ENCODE measurements at regions not wholly inside any gene's neighbourhood (a gene's known extent, or its start where the extent isn't known, plus 50 kb on each side); places are given as distances from the start of the nearest gene placed in this dataset.

GRCh38 chr2:217299590-217299989 is 439.7 kb upstream of the TNP1 start:
- ATAC-seq (ENCODE audit: low read depth) (no peak), DNase-seq (no peak)
- ChIA-PET CTCF (no interaction called here), POLR2A (no interaction called here)
- no peak for TF ChIP-seq CTCF (IDR thresholded peaks at IDR 0.05)
- Mint-ChIP-seq H3K9me3 (peaks cover 6% of the 10 kb centered on the region), H3K4me3 (no peak overlapping the region), H3K27me3 (peaks cover 21% of the 10 kb centered on the region), H3K4me1 (no peaks in the 10 kb centered on the region), H3K36me3 (ENCODE audit: low read depth) (no peaks in the 10 kb centered on the region), H3K27ac (no peak overlapping the region)
- intact Hi-C loops (cut with micrococcal nuclease), result no loop called here

GRCh38 chr2:217297096-217297495 is 437.2 kb upstream of the TNP1 start:
- ChIA-PET CTCF (no interaction called here), POLR2A (no interaction called here)
- no peak for DNase-seq
- no peak overlapping the region for H3K4me3 Mint-ChIP-seq
- intact Hi-C loops (cut with micrococcal nuclease), result no loop called here
- no peaks in the 10 kb centered on the region for H3K4me1 Mint-ChIP-seq
- no peak for TF ChIP-seq CTCF (IDR thresholded peaks at IDR 0.05)
- H3K27ac Mint-ChIP-seq, result no peak overlapping the region
- no peak for ATAC-seq (ENCODE audit: low read depth)
- peaks cover 19% of the 10 kb centered on the region for H3K27me3 Mint-ChIP-seq
- H3K9me3 Mint-ChIP-seq, result peaks cover 6% of the 10 kb centered on the region
- H3K36me3 Mint-ChIP-seq (ENCODE audit: low read depth), result no peaks in the 10 kb centered on the region

GRCh38 chr2:217294818-217295217 is 435.0 kb upstream of the TNP1 start:
- CTCF ChIA-PET, result no interaction called here
- no peak for ATAC-seq (ENCODE audit: low read depth)
- POLR2A ChIA-PET, result no interaction called here
- TF ChIP-seq CTCF (IDR thresholded peaks at IDR 0.05), result no peak
- Mint-ChIP-seq H3K27ac (no peak overlapping the region), H3K9me3 (peaks cover 6% of the 10 kb centered on the region), H3K27me3 (peaks cover 22% of the 10 kb centered on the region), H3K4me3 (no peak overlapping the region), H3K36me3 (ENCODE audit: low read depth) (no peaks in the 10 kb centered on the region), H3K4me1 (no peaks in the 10 kb centered on the region)
- no peak for DNase-seq
- intact Hi-C loops (cut with micrococcal nuclease), result no loop called here

- TF ChIP-seq CTCF (IDR thresholded peaks at IDR 0.05), result no peak
- Mint-ChIP-seq H3K36me3 (ENCODE audit: low read depth) (no peaks in the 10 kb centered on the region), H3K27ac (no peak overlapping the region), H3K4me3 (no peak overlapping the region), H3K4me1 (no peaks in the 10 kb centered on the region), H3K27me3 (peaks cover 23% of the 10 kb centered on the region), H3K9me3 (peaks cover 6% of the 10 kb centered on the region)
- DNase-seq, result no peak
- ChIA-PET POLR2A (no interaction called here), CTCF (no interaction called here)
- intact Hi-C loops (cut with micrococcal nuclease), result no loop called here
- no peak for ATAC-seq (ENCODE audit: low read depth)
Measured at GRCh38 chr2:217294211-217294610, 434.3 kb upstream of the TNP1 start.

- ChIA-PET POLR2A (no interaction called here), CTCF (no interaction called here)
- H3K27me3 Mint-ChIP-seq, result peaks cover 23% of the 10 kb centered on the region
- peaks cover 6% of the 10 kb centered on the region for H3K9me3 Mint-ChIP-seq
- no peak for TF ChIP-seq CTCF (IDR thresholded peaks at IDR 0.05)
- no peaks in the 10 kb centered on the region for H3K36me3 Mint-ChIP-seq (ENCODE audit: low read depth)
- H3K4me1 Mint-ChIP-seq, result no peaks in the 10 kb centered on the region
- ATAC-seq (ENCODE audit: low read depth) (no peak), DNase-seq (no peak)
- intact Hi-C loops (cut with micrococcal nuclease), result no loop called here
- H3K27ac Mint-ChIP-seq, result no peak overlapping the region
- no peak overlapping the region for H3K4me3 Mint-ChIP-seq
Measured at GRCh38 chr2:217293607-217294006, 433.7 kb upstream of the TNP1 start.

All from activated B cell treated with CpG ODN at 0.5 μM for 24 hours (primary cell).